T-helper 22 cell (primary cell): ENCODE measurements at regions not wholly inside any gene's neighbourhood (a gene's known extent, or its start where the extent isn't known, plus 50 kb on each side); places are given as distances from the start of the nearest gene placed in this dataset.

ENCODE experiments used
- DNase-seq: peaks from one replicate; pipeline ENCODE4 v3.0.0-alpha.2; 2020; ENCODE audit warnings: low read depth

- no peak for DNase-seq
Measured at GRCh38 chr14:21985081-21985480, 311.5 kb upstream of the OR4E1 start.

DNA sequence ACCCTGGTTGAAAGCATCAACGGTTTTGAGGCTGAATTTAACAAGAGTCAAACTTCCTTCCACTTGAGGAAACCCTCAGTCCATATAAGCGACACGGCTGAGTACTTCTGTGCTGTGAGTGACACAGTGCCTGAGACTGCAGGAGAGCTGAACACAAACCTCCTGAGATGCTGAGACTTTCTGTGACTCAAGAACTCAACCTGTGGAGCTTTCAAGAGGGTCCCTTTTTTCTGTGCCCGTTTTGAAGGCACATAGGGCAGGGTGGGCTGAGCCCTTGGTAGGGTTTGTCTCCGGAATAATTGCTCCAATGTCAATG, 305.3 kb upstream of the OR4E1 start:
- no peak for DNase-seq

- DNase-seq: peak; percentile 19
Measured at GRCh38 chr14:21978184-21978998, 304.8 kb upstream of the OR4E1 start.

GRCh38 chr14:21974741-21975140, 301.1 kb upstream of the OR4E1 start:
- no peak for DNase-seq

GRCh38 chr14:21965042-21965441, 291.4 kb upstream of the OR4E1 start:
- DNase-seq: peak; percentile 20

DNA sequence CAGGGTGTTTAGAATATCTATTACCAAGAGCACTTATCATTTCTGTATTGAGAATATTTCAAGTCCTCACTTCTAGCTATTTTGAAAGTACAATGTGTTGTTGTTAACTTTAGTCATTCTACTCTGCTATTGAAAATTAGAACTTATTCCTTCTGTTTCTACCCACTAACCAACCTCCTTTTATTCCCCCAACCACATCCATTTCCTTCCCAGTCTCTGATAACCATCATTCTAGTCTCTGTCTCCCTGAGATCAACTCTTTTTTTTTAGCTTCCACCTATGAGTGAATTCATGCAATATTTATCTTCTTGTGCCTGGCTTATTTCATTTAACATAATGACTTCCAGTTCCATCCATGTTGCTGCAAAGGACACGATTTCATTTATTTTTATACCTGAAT, 290.6 kb upstream of the OR4E1 start:
- no peak for DNase-seq

- DNase-seq: no peak
Measured at GRCh38 chr14:21960636-21961035, 287.0 kb upstream of the OR4E1 start.

DNA sequence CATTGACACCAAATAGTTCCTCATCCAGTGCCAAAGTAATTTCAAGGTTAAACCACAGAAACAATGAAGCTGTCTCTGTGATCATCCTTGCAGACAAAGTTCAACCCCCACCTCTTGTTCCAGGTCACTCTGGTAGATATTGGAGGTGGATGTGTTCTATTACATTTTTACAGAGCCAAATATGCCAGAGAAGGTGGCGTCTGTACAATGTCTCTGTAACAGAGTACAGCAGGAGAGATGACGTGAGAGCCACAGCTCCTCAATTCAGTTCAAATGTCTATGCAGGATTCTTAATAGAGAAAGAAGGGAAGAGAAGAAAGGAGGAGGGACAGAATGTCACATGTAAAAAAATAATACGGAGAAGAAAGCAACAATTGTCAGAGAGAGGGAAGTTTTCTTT, 268.3 kb upstream of the OR4E1 start:
- no peak for DNase-seq

DNA sequence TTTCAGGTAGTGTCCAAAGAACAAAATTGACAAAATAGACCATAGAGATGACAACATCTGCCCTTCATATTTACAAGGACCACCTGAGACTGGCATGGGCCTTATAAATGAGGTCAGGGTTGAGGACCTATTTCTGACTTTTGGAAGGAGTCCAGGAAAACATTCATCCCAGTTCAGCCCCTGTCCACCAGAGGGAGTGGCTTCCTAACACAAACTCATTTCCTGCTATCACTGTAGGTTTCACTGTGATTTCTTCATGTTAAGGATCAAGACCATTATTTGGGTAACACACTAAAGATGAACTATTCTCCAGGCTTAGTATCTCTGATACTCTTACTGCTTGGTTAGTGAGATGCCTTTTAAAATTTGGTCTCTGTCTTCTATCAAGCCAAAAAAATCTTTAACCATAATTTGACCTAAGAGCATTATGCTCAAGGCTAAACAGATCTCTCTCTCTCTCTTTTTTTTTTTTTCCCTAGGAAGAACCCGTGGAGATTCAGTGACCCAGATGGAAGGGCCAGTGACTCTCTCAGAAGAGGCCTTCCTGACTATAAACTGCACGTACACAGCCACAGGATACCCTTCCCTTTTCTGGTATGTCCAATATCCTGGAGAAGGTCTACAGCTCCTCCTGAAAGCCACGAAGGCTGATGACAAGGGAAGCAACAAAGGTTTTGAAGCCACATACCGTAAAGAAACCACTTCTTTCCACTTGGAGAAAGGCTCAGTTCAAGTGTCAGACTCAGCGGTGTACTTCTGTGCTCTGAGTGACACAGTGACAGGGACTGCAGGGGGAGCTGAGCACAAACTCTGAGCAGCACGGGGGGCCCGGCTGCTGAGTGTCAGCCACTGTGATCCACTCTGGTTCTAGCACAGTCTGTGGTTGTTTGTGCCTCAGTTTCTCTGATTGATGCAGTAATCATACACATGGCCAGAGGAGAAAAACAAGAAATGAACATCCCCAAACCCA, 267.6 kb upstream of the OR4E1 start:
- peak; percentile 7 for DNase-seq

DNA sequence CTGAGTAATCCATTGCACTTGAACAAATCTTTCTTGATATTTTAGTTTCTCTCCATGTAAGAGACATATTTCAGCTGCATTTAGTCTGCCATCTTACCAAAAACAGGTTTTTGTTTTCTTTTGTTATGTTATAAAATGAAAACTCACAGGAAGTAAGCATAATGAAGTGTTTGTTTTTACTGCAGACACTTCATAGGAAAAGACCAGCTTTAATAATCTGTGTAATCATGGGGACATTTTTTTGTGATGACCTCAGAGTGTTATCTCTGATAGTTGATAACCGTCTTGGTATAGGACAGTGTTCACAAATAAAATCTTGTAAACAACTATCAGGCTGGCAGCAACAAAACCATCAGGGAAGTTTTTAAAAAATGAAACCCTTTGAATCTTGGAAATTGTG, 266.2 kb upstream of the OR4E1 start:
- no peak for DNase-seq

DNA sequence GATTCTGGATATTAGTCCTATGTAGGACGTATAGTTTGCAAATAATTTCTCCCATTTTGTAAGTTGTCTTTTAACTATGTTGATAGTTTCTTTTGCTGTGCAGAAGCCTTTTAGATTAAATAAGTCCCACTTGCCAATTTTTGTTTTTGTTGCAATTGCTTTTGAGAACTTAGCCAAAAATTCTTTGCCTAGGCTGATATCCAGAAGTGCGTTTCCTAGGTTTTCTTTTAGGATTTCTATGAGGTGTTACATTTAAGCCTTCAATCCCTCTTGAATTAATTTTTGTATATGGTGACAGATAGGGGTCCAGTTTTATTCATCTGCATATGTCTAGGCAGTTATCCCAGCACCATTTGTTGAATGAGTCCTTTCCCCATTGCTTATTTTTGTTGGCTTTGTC, 264.4 kb upstream of the OR4E1 start:
- DNase-seq: no peak

DNA sequence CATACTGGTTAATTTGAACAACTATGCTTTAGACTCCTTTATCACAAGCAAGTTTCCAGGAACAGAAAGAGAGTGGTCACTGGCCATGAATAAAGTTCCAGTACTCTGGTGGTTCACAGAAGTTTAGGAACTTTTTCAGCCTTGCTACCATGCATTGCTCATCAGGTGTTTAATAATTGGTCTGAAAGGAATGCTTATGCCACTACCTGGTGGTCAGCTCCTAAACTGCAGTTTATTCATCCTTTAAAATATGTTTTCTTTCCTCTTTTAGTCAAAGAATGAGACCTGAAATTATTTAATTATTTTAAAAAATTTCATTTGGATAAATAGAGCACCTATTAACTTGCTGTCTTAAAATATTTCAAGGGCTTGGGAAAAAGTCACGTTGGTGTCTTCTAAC, 260.1 kb upstream of the OR4E1 start:
- DNase-seq: no peak

GRCh38 chr14:21924479-21924878, 250.9 kb upstream of the OR4E1 start:
- peak; percentile 48 for DNase-seq

DNA sequence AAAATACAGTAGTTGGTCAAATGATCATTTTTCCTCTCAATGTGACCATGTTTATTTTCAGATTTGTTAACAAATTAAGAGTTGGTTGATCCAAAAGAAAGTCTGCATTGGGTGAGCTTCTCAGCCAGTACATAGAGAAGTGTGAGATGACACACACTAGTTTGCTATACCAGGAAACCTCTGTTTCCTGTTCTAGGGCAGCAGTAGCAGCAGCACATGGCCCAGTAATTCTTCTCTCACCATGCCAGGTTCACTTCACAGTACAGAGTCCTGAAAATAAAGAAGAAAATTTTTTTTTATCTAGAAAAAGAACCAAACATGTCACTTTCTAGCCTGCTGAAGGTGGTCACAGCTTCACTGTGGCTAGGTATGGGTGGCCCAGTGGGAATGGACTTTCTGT, 250.2 kb upstream of the OR4E1 start:
- DNase-seq: peak; percentile 16

- DNase-seq: no peak
Measured at GRCh38 chr14:21921453-21921852, 247.8 kb upstream of the OR4E1 start.

DNA sequence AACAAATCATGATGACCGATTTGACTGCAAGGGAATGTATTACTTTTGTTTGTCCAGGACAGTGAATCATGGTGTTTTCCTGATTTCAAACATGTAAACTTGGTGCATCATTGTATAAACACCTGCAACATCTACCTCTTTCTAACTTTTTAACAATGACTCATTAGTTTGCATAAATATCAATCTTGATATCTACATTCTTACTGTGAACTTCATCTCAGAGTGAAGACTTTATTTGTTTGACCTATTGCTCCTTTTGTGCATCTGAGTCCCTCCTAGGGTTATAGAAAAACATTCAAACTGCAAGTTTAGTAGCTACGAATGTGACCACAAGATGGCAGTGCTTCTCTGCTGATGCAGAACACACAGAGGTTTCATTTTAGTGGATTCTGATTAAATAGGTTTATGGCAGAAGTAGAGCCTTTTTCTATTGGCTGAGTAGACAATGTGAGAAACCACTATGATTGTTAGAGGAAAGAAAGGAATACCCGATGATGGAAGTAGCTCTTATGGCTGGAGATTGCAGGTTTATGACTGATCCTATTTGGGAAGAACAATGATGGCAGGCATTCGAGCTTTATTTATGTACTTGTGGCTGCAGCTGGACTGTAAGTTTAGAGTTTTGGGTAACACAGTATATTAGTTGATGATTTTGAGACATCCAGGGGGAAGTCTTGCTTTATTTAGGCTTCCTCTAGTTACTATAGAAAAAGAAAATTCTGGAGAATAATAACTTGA, 244.2 kb upstream of the OR4E1 start:
- DNase-seq: peak; percentile 13

GRCh38 chr14:21915826-21916225, 242.2 kb upstream of the OR4E1 start:
- no peak for DNase-seq

- DNase-seq: peak; percentile 56
Measured at GRCh38 chr14:21913759-21914158, 240.1 kb upstream of the OR4E1 start.

DNA sequence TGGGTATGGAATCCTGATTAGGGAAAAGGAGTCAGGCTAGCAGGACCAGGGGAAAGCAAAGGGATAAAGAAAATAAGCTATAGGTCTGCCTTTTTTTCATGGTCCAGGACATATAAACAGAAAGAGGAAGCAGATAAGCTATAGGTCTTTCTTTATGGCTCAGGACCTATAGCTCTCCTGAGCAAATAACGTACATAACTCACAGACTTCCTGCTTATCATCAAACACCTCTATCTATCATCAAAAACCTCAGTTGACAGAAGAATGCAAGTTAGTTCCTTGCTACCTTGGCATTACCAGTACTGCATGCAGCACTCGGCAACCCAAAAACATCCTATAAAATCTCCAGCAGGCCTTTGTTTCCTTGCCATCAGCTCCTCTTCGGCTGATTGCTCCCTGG, 238.7 kb upstream of the OR4E1 start:
- DNase-seq: no peak

GRCh38 chr14:21911877-21912276, 238.3 kb upstream of the OR4E1 start:
- DNase-seq: no peak

DNA sequence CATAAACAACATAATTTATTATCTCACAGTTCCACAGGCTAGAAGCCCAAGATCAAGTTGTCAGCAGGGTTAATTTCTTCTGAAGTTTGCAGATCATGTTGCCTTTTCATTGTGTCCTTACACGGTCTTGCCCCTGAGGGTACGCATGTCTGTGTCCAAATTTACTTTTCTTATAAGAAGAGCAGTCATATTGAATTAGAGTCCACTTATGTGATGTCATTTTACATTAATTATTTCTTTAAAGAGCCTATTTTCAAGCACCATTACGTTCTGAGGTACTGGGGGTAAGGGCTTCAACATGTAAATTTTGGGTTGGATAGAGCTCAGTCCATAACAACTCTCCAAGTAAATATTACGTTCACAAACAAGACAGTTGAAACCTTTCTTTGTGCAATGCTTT, 236.6 kb upstream of the OR4E1 start:
- no peak for DNase-seq

DNA sequence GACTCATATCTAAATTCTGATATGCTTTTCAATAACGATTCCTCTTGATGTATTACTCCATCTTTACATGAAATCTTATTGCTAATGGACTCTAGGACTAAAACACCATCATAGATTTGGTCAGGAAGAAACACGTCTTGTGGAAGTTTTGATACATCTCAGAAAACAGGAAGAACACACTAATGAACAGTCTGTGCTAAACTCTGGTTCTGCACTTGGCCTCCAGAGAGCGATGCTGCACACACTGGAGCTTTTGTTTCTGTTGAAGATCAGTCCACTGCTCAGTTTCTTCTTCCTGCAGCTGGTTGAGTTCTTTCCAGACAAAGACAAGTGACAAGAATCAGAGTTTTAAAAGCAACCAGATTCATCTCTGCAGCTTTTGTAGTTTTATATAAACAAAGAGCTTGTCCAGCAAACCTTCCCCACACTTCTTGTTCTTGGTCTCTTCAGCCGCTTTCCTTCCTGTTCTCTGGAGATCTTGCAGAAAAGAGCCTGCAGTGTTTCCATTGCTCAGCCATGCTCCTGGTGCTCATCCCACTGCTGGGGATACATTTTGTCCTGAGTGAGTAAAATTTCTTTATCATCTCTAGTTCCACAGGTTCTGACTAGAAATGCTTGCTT, 229.1 kb upstream of the OR4E1 start:
- no peak for DNase-seq
